B cell (primary cell): ENCODE measurements at regions not wholly inside any gene's neighbourhood (a gene's known extent, or its start where the extent isn't known, plus 50 kb on each side); places are given as distances from the start of the nearest gene placed in this dataset.

Experiments used
- ATAC-seq: fragments of 200-7000 bp; cut with Tn5 transposase; one replicate; pipeline ENCODE4 v1.10.0; 2021; ENCODE audit warnings: low read depth, mild to moderate bottlenecking, moderate number of reproducible peaks, moderate library complexity
- CTCF ChIA-PET: fragments of 350-600 bp; sonication (Branson Sonifier 250); formaldehyde crosslinking; loops from one replicate; lab custom pipeline; 2021; ENCODE audit warnings: antibody characterized with exemption, inconsistent platforms; lab: Charles Lee
- POLR2A ChIA-PET: fragments of 350-600 bp; sonication (Branson Sonifier 250); formaldehyde crosslinking; loops from one replicate; lab custom pipeline; 2021; ENCODE audit warnings: antibody characterized with exemption; lab: Charles Lee
- DNase-seq: peaks from one replicate; pipeline ENCODE4 v3.0.0; 2013
- H2AFZ ChIP-seq: 2 replicates; pipeline ENCODE4 v1.6.1; 2012; ENCODE audit warnings: mild to moderate bottlenecking, low read depth, low read length; ENCODE audit not compliant: insufficient read depth, poor library complexity, severe bottlenecking
- H3K27ac ChIP-seq, 2 donors: 1 replicate in 1 of 2; 2 replicates in 1 of 2; pipeline ENCODE4 v1.5.1; 2012 to 2013; ENCODE audit warnings: low read length in 2 of 2, mild to moderate bottlenecking in 2 of 2, moderate library complexity in 1 of 2
- H3K27me3 ChIP-seq, 4 experiments: fragments of 200-600 bp in 1 of 4; sonication (generic) in 1 of 4; replicated peaks in 1 of 4; 1 replicate in 2 of 4; 2 replicates in 2 of 4; pipeline versions ENCODE4 v1.6.1 to v1.7.0; 2013 to 2016; ENCODE audit warnings: low read length in 3 of 4, mild to moderate bottlenecking in 2 of 4, mixed read lengths in 1 of 4, moderate library complexity in 1 of 4; ENCODE audit not compliant: insufficient read depth in 4 of 4, control insufficient read depth in 3 of 4; ENCODE audit errors: control extremely low read depth in 1 of 4
- H3K36me3 ChIP-seq, 2 experiments: replicated peaks in 1 of 2; 1 replicate in 1 of 2; 2 replicates in 1 of 2; pipeline versions ENCODE4 v1.6.1 to v1.7.1; 2013; ENCODE audit warnings: low read length in 1 of 2; ENCODE audit not compliant: insufficient read depth in 2 of 2, control insufficient read depth in 1 of 2; ENCODE audit errors: control extremely low read depth in 1 of 2, extremely low read depth in 1 of 2
- H3K4me1 ChIP-seq, 2 donors: fragments of 200-600 bp in 1 of 2; sonication (generic) in 1 of 2; 1 replicate in 1 of 2; 2 replicates in 1 of 2; pipeline versions ENCODE4 v1.5.1 to v1.6.1; 2013 to 2017; ENCODE audit warnings: low read length in 2 of 2; ENCODE audit not compliant: control insufficient read depth in 2 of 2, insufficient read depth in 2 of 2
- H3K4me2 ChIP-seq: replicated peaks from 2 replicates; pipeline ENCODE3; 2012; ENCODE audit warnings: mild to moderate bottlenecking, low read depth, low read length; ENCODE audit not compliant: poor library complexity, severe bottlenecking
- H3K4me3 ChIP-seq, 5 experiments: fragments of 200-600 bp in 1 of 5; sonication (generic) in 1 of 5; 1 replicate in 3 of 5; 2 replicates in 2 of 5; pipeline versions ENCODE4 v1.5.1 to v1.7.0; 2011 to 2016; ENCODE audit warnings: low read length in 4 of 5, mild to moderate bottlenecking in 4 of 5, low read depth in 2 of 5, control low read depth in 1 of 5, moderate library complexity in 1 of 5; ENCODE audit not compliant: insufficient read depth in 1 of 5; ENCODE audit errors: control extremely low read depth in 1 of 5, extremely low read depth in 1 of 5
- H3K79me2 ChIP-seq: fragments of 200-600 bp; sonication (generic); one replicate; pipeline ENCODE4 v1.6.0; 2016; ENCODE audit warnings: low read length; ENCODE audit not compliant: control insufficient read depth, insufficient read depth
- H3K9ac ChIP-seq: fragments of 200-600 bp; sonication (generic); 2 replicates; pipeline ENCODE4 v1.6.1; 2017; ENCODE audit warnings: mild to moderate bottlenecking, low read length, moderate library complexity
- H3K9me3 ChIP-seq, 3 donors: one replicate each; pipeline versions ENCODE4 v1.6.1 to v1.7.1; 2013; ENCODE audit warnings: low read length in 2 of 3; ENCODE audit not compliant: control insufficient read depth in 2 of 3, insufficient read depth in 1 of 3; ENCODE audit errors: control extremely low read depth in 1 of 3
- H4K20me1 ChIP-seq: 2 replicates; pipeline ENCODE4 v1.6.0; 2012; ENCODE audit warnings: mild to moderate bottlenecking, low read length; ENCODE audit not compliant: insufficient read depth, control insufficient read depth, poor library complexity, severe bottlenecking
- H3K27ac Mint-ChIP-seq: one replicate; pipeline ENCODE4 v1.8.0; 2021; ENCODE audit warnings: mixed read lengths
- H3K27me3 Mint-ChIP-seq: one replicate; pipeline ENCODE4 v1.8.0; 2021; ENCODE audit warnings: mixed read lengths
- H3K4me1 Mint-ChIP-seq: one replicate; pipeline ENCODE4 v1.8.0; 2021; ENCODE audit warnings: mixed read lengths
- H3K4me3 Mint-ChIP-seq: one replicate; pipeline ENCODE4 v1.8.0; 2021; ENCODE audit warnings: mixed read lengths
- H3K9me3 Mint-ChIP-seq: one replicate; pipeline ENCODE4 v1.8.0; 2022; ENCODE audit warnings: mixed read lengths; ENCODE audit not compliant: insufficient read depth
- EZH2 ChIP-seq: IDR thresholded peaks from 2 replicates; pipeline ENCODE4 v1.6.1; 2012; ENCODE audit warnings: borderline replicate concordance, low read depth, mild to moderate bottlenecking, moderate library complexity, low read length; ENCODE audit not compliant: insufficient read depth, poor library complexity, severe bottlenecking
- WGBS: methylation state at CpG from one replicate; pipeline ENCODE4 v1.1.5; 2013; ENCODE audit warnings: missing lambda C conversion rate; ENCODE audit not compliant: insufficient coverage; 5-methylcytosine and 5-hydroxymethylcytosine counted together
- intact Hi-C: fragments of 100-400 bp; cut with micrococcal nuclease; formaldehyde crosslinking; loops from one replicate; pipeline ENCODE4 v1.10.0; 2022
- TF ChIP-seq, protein P1 (sequence below): fragments of 200-600 bp; IDR thresholded peaks from one replicate; pipeline ENCODE4 v1.8.0; 2022; ENCODE audit warnings: antibody characterized with exemption, mild to moderate bottlenecking

DNA sequence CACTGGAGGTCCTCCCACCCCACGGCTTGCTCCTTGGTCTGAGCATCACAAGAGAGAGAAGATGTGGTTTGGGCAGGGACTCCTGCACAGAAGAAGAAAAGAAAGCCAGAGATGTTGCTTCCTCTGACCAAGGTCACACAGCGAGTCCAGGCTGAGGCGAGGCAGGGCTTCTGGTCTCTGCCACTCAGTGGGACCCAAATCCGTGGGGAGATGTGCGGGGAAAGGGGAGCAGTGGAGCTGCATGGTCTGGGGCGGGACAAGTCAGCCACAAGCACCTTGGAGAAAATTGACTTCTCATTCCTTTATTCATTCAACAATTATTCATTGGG lies 150.9 kb downstream of the C9orf50 start:
- Histone ChIP-seq H3K4me2 (no peak overlapping the region), H4K20me1 (no peaks in the 10 kb centered on the region), H2AFZ (no peak overlapping the region), H3K27ac (no peak overlapping the region), H3K36me3 (no peaks in the 10 kb centered on the region), H3K27me3 (peaks cover 0 to 10% (median 0%) of the 10 kb centered on the region in 4 experiments), H3K9me3 (peaks cover 0 to 14% (median 3%) of the 10 kb centered on the region in 3 donors), H3K4me1 (no peaks in the 10 kb centered on the region), H3K4me3 (no peak overlapping the region), H3K79me2 (no peaks in the 10 kb centered on the region), H3K9ac (no peak overlapping the region)
- intact Hi-C loops = no loop called here
- WGBS = 84% methylated on average over 4 of the region's 6 CpGs
- Mint-ChIP-seq H3K27me3 (peaks cover 41% of the 10 kb centered on the region), H3K27ac (no peak overlapping the region), H3K4me1 (no peaks in the 10 kb centered on the region), H3K4me3 (no peak overlapping the region), H3K9me3 (no peaks in the 10 kb centered on the region)
- ChIA-PET CTCF (no interaction called here), POLR2A (no interaction called here)
- no peak for ATAC-seq
- TF ChIP-seq, protein P1, sequence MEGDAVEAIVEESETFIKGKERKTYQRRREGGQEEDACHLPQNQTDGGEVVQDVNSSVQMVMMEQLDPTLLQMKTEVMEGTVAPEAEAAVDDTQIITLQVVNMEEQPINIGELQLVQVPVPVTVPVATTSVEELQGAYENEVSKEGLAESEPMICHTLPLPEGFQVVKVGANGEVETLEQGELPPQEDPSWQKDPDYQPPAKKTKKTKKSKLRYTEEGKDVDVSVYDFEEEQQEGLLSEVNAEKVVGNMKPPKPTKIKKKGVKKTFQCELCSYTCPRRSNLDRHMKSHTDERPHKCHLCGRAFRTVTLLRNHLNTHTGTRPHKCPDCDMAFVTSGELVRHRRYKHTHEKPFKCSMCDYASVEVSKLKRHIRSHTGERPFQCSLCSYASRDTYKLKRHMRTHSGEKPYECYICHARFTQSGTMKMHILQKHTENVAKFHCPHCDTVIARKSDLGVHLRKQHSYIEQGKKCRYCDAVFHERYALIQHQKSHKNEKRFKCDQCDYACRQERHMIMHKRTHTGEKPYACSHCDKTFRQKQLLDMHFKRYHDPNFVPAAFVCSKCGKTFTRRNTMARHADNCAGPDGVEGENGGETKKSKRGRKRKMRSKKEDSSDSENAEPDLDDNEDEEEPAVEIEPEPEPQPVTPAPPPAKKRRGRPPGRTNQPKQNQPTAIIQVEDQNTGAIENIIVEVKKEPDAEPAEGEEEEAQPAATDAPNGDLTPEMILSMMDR = no peak
- no peak for TF ChIP-seq EZH2
- no peak for DNase-seq

DNA sequence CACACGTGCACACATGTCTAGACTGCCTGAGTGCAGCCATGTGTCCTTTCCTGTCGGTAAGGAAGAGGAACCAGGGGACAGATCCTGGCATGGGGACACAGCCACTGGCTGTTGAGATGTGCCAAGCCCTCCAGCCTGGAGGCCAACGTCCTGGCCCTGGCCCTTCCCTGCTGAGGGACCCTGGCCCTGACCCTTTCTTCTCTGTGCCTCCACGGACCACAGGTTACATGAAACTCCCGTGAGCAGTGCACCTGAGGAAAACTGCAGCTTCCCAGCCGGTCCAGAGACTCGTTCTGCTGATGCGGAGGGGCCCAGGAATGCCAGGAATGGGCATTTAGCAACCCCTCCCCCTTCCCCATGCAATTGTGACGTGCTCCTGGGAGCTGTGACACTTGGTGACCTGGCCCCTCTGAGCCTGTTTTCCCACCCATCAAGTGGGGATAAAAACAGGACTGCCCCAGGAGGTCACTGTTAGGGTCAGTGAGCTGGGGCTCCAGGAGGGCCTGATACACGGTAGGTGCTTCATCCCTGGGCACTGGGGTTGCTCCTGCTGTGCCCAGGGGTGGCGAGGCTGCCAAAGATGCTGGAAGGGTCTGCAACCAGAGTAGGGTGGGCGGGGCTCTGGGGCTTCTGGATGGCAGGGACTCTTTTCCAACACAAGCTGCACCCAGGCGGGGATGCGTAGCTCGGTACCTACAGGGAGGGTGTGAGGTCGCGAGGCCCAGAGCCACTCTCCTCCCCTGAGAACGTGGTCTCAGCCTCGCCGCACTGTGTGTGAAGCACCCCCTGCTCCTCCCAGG lies 151.5 kb downstream of the C9orf50 start:
- H3K4me3 Mint-ChIP-seq = no peak overlapping the region
- Histone ChIP-seq H3K4me3 (no peak overlapping the region), H3K79me2 (no peaks in the 10 kb centered on the region), H3K4me1 (no peaks in the 10 kb centered on the region), H2AFZ (no peak overlapping the region), H3K27me3 (peaks cover 0 to 4% (median 0%) of the 10 kb centered on the region in 4 experiments), H3K9ac (no peak overlapping the region), H3K27ac (no peak overlapping the region), H3K4me2 (no peak overlapping the region), H3K36me3 (no peaks in the 10 kb centered on the region), H3K9me3 (peaks cover 0 to 8% (median 0%) of the 10 kb centered on the region in 3 donors), H4K20me1 (no peaks in the 10 kb centered on the region)
- intact Hi-C loops = no loop called here
- no peaks in the 10 kb centered on the region for H3K4me1 Mint-ChIP-seq
- TF ChIP-seq EZH2 = no peak
- TF ChIP-seq, protein P1 = no peak
- ATAC-seq (no peak), DNase-seq (no peak)
- no peaks in the 10 kb centered on the region for H3K9me3 Mint-ChIP-seq
- peaks cover 41% of the 10 kb centered on the region for H3K27me3 Mint-ChIP-seq
- ChIA-PET POLR2A (no interaction called here), CTCF (no interaction called here)
- H3K27ac Mint-ChIP-seq = no peak overlapping the region
- WGBS = 85% methylated on average over 15 of the region's 20 CpGs
